Neuronal stem cell (in vitro differentiated cells): ENCODE measurements at regions not wholly inside any gene's neighbourhood (a gene's known extent, or its start where the extent isn't known, plus 50 kb on each side); places are given as distances from the start of the nearest gene placed in this dataset.

Experiments
- DNase-seq: peaks from one replicate; pipeline ENCODE4 v3.0.0-alpha.2; 2013; ENCODE audit warnings: low spot score
- H2AFZ ChIP-seq: one replicate; pipeline ENCODE4 v1.6.1; 2013; ENCODE audit warnings: mild to moderate bottlenecking, low read length, inconsistent platforms
- H2AK5ac ChIP-seq: 2 replicates; pipeline ENCODE4 v1.6.1; 2013; ENCODE audit warnings: low read depth, mild to moderate bottlenecking, inconsistent platforms, low read length, moderate library complexity, mixed read lengths
- H2BK120ac ChIP-seq: 2 replicates; pipeline ENCODE4 v1.6.1; 2013; ENCODE audit warnings: low read depth, mild to moderate bottlenecking, inconsistent platforms, low read length, moderate library complexity, mixed read lengths
- H2BK12ac ChIP-seq: one replicate; pipeline ENCODE4 v1.6.1; 2013; ENCODE audit warnings: low read length, inconsistent platforms
- H2BK15ac ChIP-seq: 2 replicates; pipeline ENCODE4 v1.6.1; 2013; ENCODE audit warnings: mild to moderate bottlenecking, low read length, inconsistent platforms, mixed read lengths
- H2BK5ac ChIP-seq: one replicate; pipeline ENCODE4 v1.6.1; 2013; ENCODE audit warnings: inconsistent platforms, mild to moderate bottlenecking, low read length, moderate library complexity
- H3K14ac ChIP-seq: one replicate; pipeline ENCODE4 v1.6.1; 2013; ENCODE audit warnings: low read length, inconsistent platforms
- H3K18ac ChIP-seq: 2 replicates; pipeline ENCODE4 v1.6.1; 2013; ENCODE audit warnings: low read length, inconsistent platforms
- H3K23ac ChIP-seq: 2 replicates; pipeline ENCODE4 v1.6.1; 2013; ENCODE audit warnings: low read depth, mild to moderate bottlenecking, mixed read lengths, low read length, inconsistent platforms; ENCODE audit not compliant: poor library complexity
- H3K27ac ChIP-seq: replicated peaks from 3 replicates; pipeline ENCODE4 v1.5.1; 2013; ENCODE audit warnings: low read length, inconsistent platforms
- H3K27me3 ChIP-seq, 3 experiments: 2 replicates each; pipeline ENCODE4 v1.6.1; 2013; ENCODE audit warnings: low read length in 3 of 3, mild to moderate bottlenecking in 2 of 3, inconsistent platforms in 1 of 3, low read depth in 1 of 3, mixed read lengths in 1 of 3, moderate library complexity in 1 of 3; ENCODE audit not compliant: control insufficient read depth in 3 of 3, insufficient read depth in 3 of 3
- H3K36me3 ChIP-seq, 2 donors: replicated peaks in 1 of 2; 2 replicates each; pipeline ENCODE4 v1.6.1; 2013; ENCODE audit warnings: low read length in 2 of 2; ENCODE audit not compliant: control insufficient read depth in 2 of 2, insufficient read depth in 2 of 2
- H3K4ac ChIP-seq: 2 replicates; pipeline ENCODE4 v1.6.1; 2013; ENCODE audit warnings: inconsistent platforms, mild to moderate bottlenecking, low read length, moderate library complexity
- H3K4me1 ChIP-seq, 2 donors: 1 replicate in 1 of 2; 2 replicates in 1 of 2; pipeline ENCODE4 v1.6.1; 2013; ENCODE audit warnings: low read length in 2 of 2, low read depth in 1 of 2; ENCODE audit not compliant: control insufficient read depth in 2 of 2, insufficient read depth in 1 of 2
- H3K4me2 ChIP-seq: one replicate; pipeline ENCODE4 v1.6.1; 2013; ENCODE audit warnings: mild to moderate bottlenecking, low read length, inconsistent platforms; ENCODE audit not compliant: insufficient read depth, poor library complexity, severe bottlenecking
- H3K4me3 ChIP-seq, 2 donors: 2 replicates each; pipeline ENCODE4 v1.5.1; 2013; ENCODE audit warnings: low read length in 2 of 2, mild to moderate bottlenecking in 2 of 2, inconsistent platforms in 1 of 2, moderate library complexity in 1 of 2
- H3K79me1 ChIP-seq: one replicate; pipeline ENCODE4 v1.6.1; 2013; ENCODE audit warnings: low read depth, mild to moderate bottlenecking, inconsistent platforms, low read length, moderate library complexity
- H3K9ac ChIP-seq: one replicate; pipeline ENCODE4 v1.6.1; 2013; ENCODE audit warnings: mild to moderate bottlenecking, low read depth, low read length, inconsistent platforms; ENCODE audit not compliant: poor library complexity
- H3K9me3 ChIP-seq, 2 donors: replicated peaks in 1 of 2; 2 replicates each; pipeline versions ENCODE3 to v1.6.1; 2013; ENCODE audit warnings: low read length in 2 of 2, mild to moderate bottlenecking in 2 of 2, inconsistent platforms in 1 of 2, low read depth in 1 of 2, mixed read lengths in 1 of 2, moderate library complexity in 1 of 2; ENCODE audit not compliant: control insufficient read depth in 2 of 2, insufficient read depth in 1 of 2
- H4K8ac ChIP-seq: one replicate; pipeline ENCODE4 v1.6.1; 2013; ENCODE audit warnings: low read depth, mild to moderate bottlenecking, inconsistent platforms, low read length, moderate library complexity
- H4K91ac ChIP-seq: one replicate; pipeline ENCODE4 v1.6.1; 2013; ENCODE audit warnings: low read length, low read depth, mild to moderate bottlenecking, inconsistent platforms; ENCODE audit not compliant: poor library complexity
- WGBS, 2 donors: extraction: QIAGEN DNeasy Blood & Tissue Kit; methylation state at CpG; one replicate each; pipeline ENCODE4 v1.1.7; 2013; ENCODE audit warnings: missing lambda C conversion rate in 2 of 2, mixed read lengths in 1 of 2; ENCODE audit not compliant: insufficient read length in 2 of 2, insufficient replicate concordance in 1 of 2; ENCODE audit errors: extremely low coverage in 2 of 2; 5-methylcytosine and 5-hydroxymethylcytosine counted together

DNA sequence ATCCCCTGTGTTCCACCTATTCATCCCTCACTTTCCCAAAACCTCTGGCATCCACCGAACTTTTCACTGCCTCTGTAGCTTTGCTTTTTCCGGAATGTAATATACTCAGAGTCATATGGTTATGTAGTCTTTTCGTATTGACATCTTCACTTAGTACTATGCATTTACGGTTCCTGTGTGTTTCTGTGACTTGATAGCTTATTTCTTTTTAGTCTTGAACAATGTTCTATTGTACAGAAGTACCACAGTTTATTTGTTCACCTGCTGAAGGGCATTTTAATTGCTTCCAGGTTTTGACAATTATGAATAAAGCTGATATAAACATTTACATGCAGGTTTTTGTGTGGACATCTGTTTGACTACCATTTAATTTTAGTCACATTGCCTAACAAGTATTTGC, 154.7 kb upstream of the DOK6 start:
- Histone ChIP-seq H3K18ac (no peak overlapping the region), H4K91ac (no peak overlapping the region), H3K4me2 (no peak overlapping the region), H2BK12ac (no peak overlapping the region), H4K8ac (no peak overlapping the region), H3K23ac (no peak overlapping the region), H2AFZ (no peak overlapping the region), H3K27me3 (no peaks in the 10 kb centered on the region), H3K4ac (no peak overlapping the region), H3K4me1 (no peaks in the 10 kb centered on the region), H3K4me3 (no peak overlapping the region), H3K79me1 (no peaks in the 10 kb centered on the region), H2BK120ac (no peak overlapping the region), H3K9ac (no peak overlapping the region), H2AK5ac (no peak overlapping the region), H3K9me3 (no peaks in the 10 kb centered on the region), H3K14ac (no peak overlapping the region), H3K36me3 (no peaks in the 10 kb centered on the region), H2BK15ac (no peak overlapping the region), H2BK5ac (no peak overlapping the region), H3K27ac (no peak overlapping the region)
- no CpG with 5 or more reads among the region's 4 CpGs for WGBS, 2 donors
- no peak for DNase-seq

DNA sequence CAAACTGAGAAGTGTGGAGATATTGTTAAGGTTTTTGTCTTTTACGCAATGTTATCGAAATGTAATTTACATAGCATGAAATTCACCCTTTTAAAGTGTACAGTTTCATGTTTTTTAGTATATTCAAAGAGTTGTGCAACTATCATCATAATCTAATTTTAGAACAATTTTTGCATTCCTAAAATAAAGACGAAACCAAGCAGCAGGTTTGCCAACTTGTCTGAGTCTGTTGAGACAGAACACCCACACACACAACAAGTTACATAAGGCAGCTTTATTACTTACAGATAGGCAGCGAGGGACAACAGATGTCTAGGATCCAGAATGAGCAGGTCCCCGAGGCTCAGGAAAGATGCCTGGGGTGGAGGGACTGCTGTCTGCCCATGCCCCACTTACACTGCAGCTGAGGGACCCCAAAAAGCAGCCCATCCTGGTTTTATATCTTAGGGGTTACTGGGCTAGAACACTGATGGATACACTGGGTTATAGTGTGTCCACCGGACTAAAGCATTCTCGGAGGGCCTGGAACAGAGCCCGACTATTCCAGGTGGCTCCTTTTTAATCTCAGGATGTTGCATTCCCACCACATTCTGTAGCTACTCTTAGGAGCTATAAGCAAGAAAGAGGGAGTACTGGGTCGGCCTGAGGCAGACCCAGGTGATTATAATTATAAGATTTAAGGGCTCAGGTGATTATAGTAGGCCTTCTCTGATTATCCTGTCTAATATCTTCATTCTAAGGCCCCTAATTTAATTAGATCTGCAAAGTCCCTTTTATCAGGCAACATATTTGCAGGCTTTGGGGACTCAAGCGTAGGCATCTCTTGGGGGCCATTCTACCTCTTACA, 150.2 kb upstream of the DOK6 start:
- no peak overlapping the region for H2AFZ ChIP-seq
- H2BK15ac ChIP-seq, result no peak overlapping the region
- no peaks in the 10 kb centered on the region for H3K27me3 ChIP-seq
- H3K4me2 ChIP-seq, result no peak overlapping the region
- H3K4ac ChIP-seq, result no peak overlapping the region
- no peak overlapping the region for H3K23ac ChIP-seq
- H3K36me3 ChIP-seq, result no peaks in the 10 kb centered on the region
- WGBS, 2 donors, result no CpG with 5 or more reads among the region's 10 CpGs
- H4K8ac ChIP-seq, result no peak overlapping the region
- H3K14ac ChIP-seq, result no peak overlapping the region
- no peak overlapping the region for H2BK5ac ChIP-seq
- no peak overlapping the region for H2BK120ac ChIP-seq
- H3K9ac ChIP-seq, result no peak overlapping the region
- H3K4me3 ChIP-seq, result no peak overlapping the region
- no peak overlapping the region for H3K18ac ChIP-seq
- no peaks in the 10 kb centered on the region for H3K9me3 ChIP-seq
- no peak overlapping the region for H4K91ac ChIP-seq
- H2BK12ac ChIP-seq, result no peak overlapping the region
- H3K27ac ChIP-seq, result no peak overlapping the region
- no peaks in the 10 kb centered on the region for H3K79me1 ChIP-seq
- H3K4me1 ChIP-seq, result no peaks in the 10 kb centered on the region
- no peak for DNase-seq
- H2AK5ac ChIP-seq, result no peak overlapping the region

DNA sequence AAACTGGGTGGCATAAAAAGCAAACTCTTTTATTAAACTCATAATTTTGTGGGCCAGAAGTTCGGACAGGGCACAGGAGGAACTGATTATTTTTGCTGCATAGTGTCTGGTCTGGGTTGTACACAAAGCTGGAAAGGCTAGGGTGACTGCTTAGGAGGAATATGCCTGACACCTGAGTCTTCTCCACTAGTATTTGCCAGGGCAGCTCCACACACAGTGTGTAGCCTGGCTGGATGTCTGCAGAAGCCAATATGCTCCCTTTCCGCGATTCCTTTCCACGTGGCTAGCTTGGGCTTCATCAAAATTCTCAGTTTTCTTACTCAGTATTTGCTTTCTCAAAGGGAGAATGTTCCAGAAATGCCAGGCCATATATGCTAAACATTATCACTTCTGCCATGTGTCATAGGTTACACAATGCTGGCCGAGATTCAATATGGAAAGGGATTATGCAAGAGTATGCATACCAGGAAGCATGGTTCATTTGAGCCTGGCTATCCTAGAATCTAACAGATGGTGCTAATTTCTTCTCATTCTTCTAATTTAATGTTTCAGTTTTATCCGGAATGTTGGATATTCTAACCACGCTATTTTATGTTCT, 142.7 kb upstream of the DOK6 start:
- H3K4me2 ChIP-seq, result no peak overlapping the region
- peaks cover 0 to 3% of the 10 kb centered on the region in 2 donors for H3K9me3 ChIP-seq
- H3K9ac ChIP-seq, result no peak overlapping the region
- no peak overlapping the region for H2BK12ac ChIP-seq
- H3K4me1 ChIP-seq, result peaks cover 0 to 8% of the 10 kb centered on the region in 2 donors
- H3K27ac ChIP-seq, result no peak overlapping the region
- H3K27me3 ChIP-seq, result no peaks in the 10 kb centered on the region
- H3K18ac ChIP-seq, result no peak overlapping the region
- no peak overlapping the region for H3K14ac ChIP-seq
- no peak overlapping the region for H2AK5ac ChIP-seq
- no CpG with 5 or more reads among the region's 7 CpGs for WGBS, 2 donors
- no peak for DNase-seq
- H3K4me3 ChIP-seq, result no peak overlapping the region
- H3K79me1 ChIP-seq, result no peaks in the 10 kb centered on the region
- no peak overlapping the region for H4K91ac ChIP-seq
- no peak overlapping the region for H2BK15ac ChIP-seq
- H2BK5ac ChIP-seq, result no peak overlapping the region
- H4K8ac ChIP-seq, result no peak overlapping the region
- no peak overlapping the region for H2AFZ ChIP-seq
- H3K36me3 ChIP-seq, result no peaks in the 10 kb centered on the region
- H3K23ac ChIP-seq, result no peak overlapping the region
- no peak overlapping the region for H2BK120ac ChIP-seq
- H3K4ac ChIP-seq, result no peak overlapping the region

DNA sequence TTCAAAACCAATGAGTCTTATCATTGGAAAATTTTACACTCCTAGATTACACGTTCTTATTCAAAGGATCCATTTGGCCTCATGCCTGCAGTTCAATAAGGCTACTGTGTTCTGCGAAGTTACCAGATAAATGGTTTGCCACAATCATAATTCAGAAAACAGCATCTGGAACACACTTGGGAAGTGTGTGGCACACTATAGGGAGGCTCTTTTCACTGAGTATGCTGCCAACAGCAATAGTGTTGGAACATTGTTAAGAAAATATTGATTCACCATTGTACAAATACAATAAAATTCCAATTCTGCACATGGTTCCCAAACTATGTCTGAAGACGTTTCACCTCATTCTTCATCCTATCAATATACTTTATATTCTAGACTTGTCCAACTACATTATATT, 141.4 kb upstream of the DOK6 start:
- H4K91ac ChIP-seq, result no peak overlapping the region
- WGBS, 2 donors, result no CpG with 5 or more reads among the region's 3 CpGs

More for the DNA sequence above, 141.4 kb upstream of the DOK6 start:
- H2BK15ac ChIP-seq, result no peak overlapping the region
- H2BK120ac ChIP-seq, result no peak overlapping the region
- no peak overlapping the region for H3K4ac ChIP-seq
- no peak overlapping the region for H3K14ac ChIP-seq
- H3K36me3 ChIP-seq, result no peaks in the 10 kb centered on the region
- H3K9ac ChIP-seq, result no peak overlapping the region
- no peak for DNase-seq
- H3K4me2 ChIP-seq, result no peak overlapping the region
- no peak overlapping the region for H4K8ac ChIP-seq
- no peak overlapping the region for H3K4me3 ChIP-seq
- H3K23ac ChIP-seq, result no peak overlapping the region
- H3K27ac ChIP-seq, result no peak overlapping the region
- H2BK12ac ChIP-seq, result no peak overlapping the region
- peaks cover 0 to 8% of the 10 kb centered on the region in 2 donors for H3K4me1 ChIP-seq
- no peak overlapping the region for H3K18ac ChIP-seq
- H2BK5ac ChIP-seq, result no peak overlapping the region
- no peak overlapping the region for H2AK5ac ChIP-seq
- no peaks in the 10 kb centered on the region for H3K27me3 ChIP-seq
- H3K79me1 ChIP-seq, result no peaks in the 10 kb centered on the region
- peaks cover 0 to 3% of the 10 kb centered on the region in 2 donors for H3K9me3 ChIP-seq
- no peak overlapping the region for H2AFZ ChIP-seq
